IMR-90 (cell line): ENCODE measurements at regions not wholly inside any gene's neighbourhood (a gene's known extent, or its start where the extent isn't known, plus 50 kb on each side); places are given as distances from the start of the nearest gene placed in this dataset.

ENCODE experiments used
- ATAC-seq: fragments of 200-7000 bp; cut with Tn5 transposase; 2 replicates; pipeline ENCODE4 v1.9.1; 2020; ENCODE audit warnings: low read depth, mild to moderate bottlenecking, moderate library complexity
- BruUV-seq: library from RNA; stranded (reverse); fragments of 400-500 nt; replicated peaks from 2 replicates; lab custom pipeline; 2021; lab: Mats Ljungman, UMichigan
- CTCF ChIA-PET: fragments of 300-600 bp; formaldehyde crosslinking; extraction: SDS; loops from one replicate; lab custom pipeline; 2021; ENCODE audit warnings: antibody characterized with exemption; lab: Yijun Ruan, JAX
- POLR2A ChIA-PET: fragments of 300-600 bp; sonication (Branson Sonifier 250); formaldehyde crosslinking; loops from one replicate; lab custom pipeline; 2022; ENCODE audit warnings: antibody characterized with exemption; ENCODE audit not compliant: unreplicated experiment; lab: Charles Lee
- DNase-seq: peaks from one replicate; pipeline ENCODE4 v3.0.0; 2013
- H2AFZ ChIP-seq: replicated peaks from 2 replicates; pipeline ENCODE3; 2013; ENCODE audit warnings: low read length, mild to moderate bottlenecking; ENCODE audit not compliant: poor library complexity
- H2AK5ac ChIP-seq: 2 replicates; pipeline ENCODE4 v1.6.1; 2013; ENCODE audit warnings: low read depth, low read length, inconsistent platforms
- H2AK9ac ChIP-seq: replicated peaks from 2 replicates; pipeline ENCODE3; 2013; ENCODE audit warnings: mild to moderate bottlenecking, low read depth, low read length, moderate library complexity; ENCODE audit not compliant: poor library complexity
- H2BK120ac ChIP-seq: 2 replicates; pipeline ENCODE4 v1.6.1; 2013; ENCODE audit warnings: low read depth, low read length, inconsistent platforms
- H2BK15ac ChIP-seq: 3 replicates; pipeline ENCODE4 v1.6.1; 2013; ENCODE audit warnings: low read depth, low read length, inconsistent platforms
- H2BK20ac ChIP-seq: 2 replicates; pipeline ENCODE4 v1.6.1; 2013; ENCODE audit warnings: low read depth, mild to moderate bottlenecking, inconsistent platforms, low read length, moderate library complexity
- H2BK5ac ChIP-seq: 2 replicates; pipeline ENCODE4 v1.6.1; 2013; ENCODE audit warnings: mild to moderate bottlenecking, low read depth, low read length, inconsistent platforms; ENCODE audit not compliant: poor library complexity, severe bottlenecking
- H3K14ac ChIP-seq: replicated peaks from 2 replicates; pipeline ENCODE4 v1.6.1; 2013; ENCODE audit warnings: low read depth, low read length, inconsistent platforms
- H3K18ac ChIP-seq: 2 replicates; pipeline ENCODE4 v1.6.1; 2013; ENCODE audit warnings: low read depth, low read length, control low read depth
- H3K23ac ChIP-seq: 2 replicates; pipeline ENCODE4 v1.6.1; 2013; ENCODE audit warnings: low read depth, low read length, inconsistent platforms
- H3K27ac ChIP-seq: 2 replicates; pipeline ENCODE4 v1.5.1; 2013; ENCODE audit warnings: mild to moderate bottlenecking, control low read depth, low read length; ENCODE audit not compliant: insufficient read depth
- H3K27me3 ChIP-seq: 2 replicates; pipeline ENCODE4 v1.6.1; 2013; ENCODE audit warnings: low read length; ENCODE audit not compliant: control insufficient read depth, insufficient read depth
- H3K36me3 ChIP-seq: 2 replicates; pipeline ENCODE4 v1.6.1; 2013; ENCODE audit warnings: low read length, mixed read lengths; ENCODE audit not compliant: control insufficient read depth, insufficient read depth
- H3K4ac ChIP-seq: 2 replicates; pipeline ENCODE4 v1.6.1; 2013; ENCODE audit warnings: low read depth, low read length, inconsistent platforms
- H3K4me1 ChIP-seq: 2 replicates; pipeline ENCODE4 v1.6.1; 2013; ENCODE audit warnings: low read length, mixed read lengths; ENCODE audit not compliant: control insufficient read depth, insufficient read depth
- H3K4me2 ChIP-seq: 2 replicates; pipeline ENCODE4 v1.6.1; 2013; ENCODE audit warnings: low read depth, mild to moderate bottlenecking, control low read depth, low read length, moderate library complexity
- H3K4me3 ChIP-seq: 2 replicates; pipeline ENCODE4 v1.5.1; 2013; ENCODE audit warnings: low read depth, mild to moderate bottlenecking, control low read depth, low read length, moderate library complexity; ENCODE audit not compliant: insufficient read depth
- H3K56ac ChIP-seq: 2 replicates; pipeline ENCODE4 v1.6.1; 2013; ENCODE audit warnings: low read length, inconsistent platforms; ENCODE audit not compliant: insufficient read depth; ENCODE audit errors: extremely low read depth
- H3K79me1 ChIP-seq, 2 experiments: 2 replicates each; pipeline ENCODE4 v1.6.1; 2013; ENCODE audit warnings: low read length in 2 of 2, inconsistent platforms in 1 of 2, low read depth in 1 of 2
- H3K9ac ChIP-seq: 2 replicates; pipeline ENCODE4 v1.6.1; 2013; ENCODE audit warnings: low read depth, low read length, control low read depth
- H3K9me1 ChIP-seq: 2 replicates; pipeline ENCODE4 v1.6.1; 2013; ENCODE audit warnings: low read length, inconsistent platforms; ENCODE audit not compliant: insufficient read depth
- H3K9me3 ChIP-seq: 2 replicates; pipeline ENCODE4 v1.6.1; 2013; ENCODE audit warnings: low read length; ENCODE audit not compliant: control insufficient read depth, insufficient read depth
- H4K20me1 ChIP-seq: 2 replicates; pipeline ENCODE4 v1.6.1; 2013; ENCODE audit warnings: low read length, inconsistent platforms; ENCODE audit not compliant: insufficient read depth
- H4K5ac ChIP-seq: 2 replicates; pipeline ENCODE4 v1.6.1; 2013; ENCODE audit warnings: mild to moderate bottlenecking, low read depth, low read length, control low read depth
- H4K8ac ChIP-seq, 2 experiments: 2 replicates each; pipeline ENCODE4 v1.6.1; 2013; ENCODE audit warnings: low read depth in 2 of 2, low read length in 2 of 2, control low read depth in 1 of 2, inconsistent platforms in 1 of 2
- H4K91ac ChIP-seq: 2 replicates; pipeline ENCODE4 v1.6.1; 2013; ENCODE audit warnings: low read depth, low read length, inconsistent platforms; ENCODE audit not compliant: insufficient read depth
- BHLHE40 ChIP-seq: fragments of 150-350 bp; IDR thresholded peaks from 2 replicates; pipeline ENCODE4 v1.6.1; 2016; ENCODE audit warnings: mild to moderate bottlenecking, low read depth, low read length
- CHD1 ChIP-seq: IDR thresholded peaks from 2 replicates; pipeline ENCODE4 v1.6.1; 2012; ENCODE audit warnings: low read depth, low read length, improper control_type of control experiment
- CTCF ChIP-seq: conservative IDR thresholded peaks from 2 replicates; pipeline ENCODE4 v1.5.1; 2012; ENCODE audit warnings: mild to moderate bottlenecking, low read depth, low read length, improper control_type of control experiment
- FOS ChIP-seq: fragments of 150-350 bp; IDR thresholded peaks from 2 replicates; pipeline ENCODE4 v1.6.1; 2016; ENCODE audit warnings: low read depth, low read length
- NFE2L2 ChIP-seq: fragments of 150-350 bp; IDR thresholded peaks from 2 replicates; pipeline ENCODE4 v1.6.1; 2016; ENCODE audit warnings: low read depth, mild to moderate bottlenecking, low read length
- POLR2A ChIP-seq: IDR thresholded peaks from 2 replicates; pipeline ENCODE4 v1.6.1; 2012; ENCODE audit warnings: mild to moderate bottlenecking, low read depth, low read length
- RCOR1 ChIP-seq: IDR thresholded peaks from 2 replicates; pipeline ENCODE4 v1.6.1; 2012; ENCODE audit warnings: mild to moderate bottlenecking, low read length, improper control_type of control experiment; ENCODE audit not compliant: insufficient replicate concordance
- SMC3 ChIP-seq: fragments of 150-350 bp; IDR thresholded peaks from 2 replicates; pipeline ENCODE4 v1.6.1; 2016; ENCODE audit warnings: low read depth, mild to moderate bottlenecking, antibody characterized with exemption, low read length, moderate library complexity
- dilution Hi-C: fragments of 300-500 bp; cut with HindIII; formaldehyde crosslinking; loops from one replicate; pipeline ENCODE4 v1.14.3; 2018; ENCODE audit warnings: low sequenced_read_pairs; ENCODE audit not compliant: unreplicated experiment
- in situ Hi-C: fragments of 300-500 bp; cut with MboI; formaldehyde crosslinking; loops from 3 replicates; pipeline ENCODE4 v1.14.3; 2019; ENCODE audit warnings: low sequenced_read_pairs, inconsistent platforms, mixed read lengths
- intact Hi-C: fragments of 100-400 bp; cut with micrococcal nuclease; formaldehyde crosslinking; loops from 2 replicates; pipeline ENCODE4 v1.10.0; 2022

GRCh38 chr13:53264751-53265385 lies 236.3 kb downstream of the OLFM4 start:
- no peak overlapping the region for H3K9ac ChIP-seq
- dilution Hi-C loops: no loop called here
- no peak overlapping the region for H3K23ac ChIP-seq
- H4K20me1 ChIP-seq: no peaks in the 10 kb centered on the region
- H3K27ac ChIP-seq: no peak overlapping the region
- H3K4ac ChIP-seq: no peak overlapping the region
- H3K56ac ChIP-seq: no peak overlapping the region
- H2BK120ac ChIP-seq: no peak overlapping the region
- H3K9me3 ChIP-seq: peaks cover 3% of the 10 kb centered on the region; the same call in 1 of the 2 replicates
- H2AK9ac ChIP-seq: no peak overlapping the region
- ATAC-seq (no peak), DNase-seq (no peak)
- H2BK15ac ChIP-seq: no peak overlapping the region
- H2BK20ac ChIP-seq: no peak overlapping the region
- POLR2A ChIA-PET: no interaction called here
- no peaks in the 10 kb centered on the region for H3K27me3 ChIP-seq
- H3K18ac ChIP-seq: no peak overlapping the region
- no peak overlapping the region for H3K4me3 ChIP-seq
- H3K79me1 ChIP-seq: no peaks in the 10 kb centered on the region
- TF ChIP-seq FOS (no peak), POLR2A (no peak), RCOR1 (no peak), CTCF (no peak), BHLHE40 (no peak), SMC3 (no peak), CHD1 (no peak), NFE2L2 (no peak)
- intact Hi-C loops: no loop called here
- no peak overlapping the region for H2AFZ ChIP-seq
- H4K5ac ChIP-seq: no peak overlapping the region
- H3K9me1 ChIP-seq: no peaks in the 10 kb centered on the region
- H3K4me2 ChIP-seq: no peak overlapping the region
- H3K14ac ChIP-seq: no peak overlapping the region
- H4K8ac ChIP-seq: no peak overlapping the region
- in situ Hi-C loops: no loop called here
- CTCF ChIA-PET: no interaction called here
- H3K4me1 ChIP-seq: no peaks in the 10 kb centered on the region
- H2BK5ac ChIP-seq: no peak overlapping the region
- no peak overlapping the region for H2AK5ac ChIP-seq
- no peak overlapping the region for H4K91ac ChIP-seq
- H3K36me3 ChIP-seq: no peaks in the 10 kb centered on the region
- no TSS peak for BruUV-seq
